ENCODE measurements at regions not wholly inside any gene's neighbourhood (a gene's known extent, or its start where the extent isn't known, plus 50 kb on each side); places are given as distances from the start of the nearest gene placed in this dataset.

GRCh38 chr4:20333141-20333715 is 81.5 kb downstream of the SLIT2 start:
- DNase-seq (ENCODE audit: low read depth), result no peak
- no peak overlapping the region for H3K4me3 ChIP-seq (ENCODE audit: low read length)
- no peak for TF ChIP-seq CTCF (conservative IDR thresholded peaks at IDR 0.05; ENCODE audit: low read length)

- DNase-seq (ENCODE audit: low read depth), result no peak
- no peak for TF ChIP-seq CTCF (conservative IDR thresholded peaks at IDR 0.05; ENCODE audit: low read length)
- H3K4me3 ChIP-seq (ENCODE audit: low read length), result no peak overlapping the region
Observed at GRCh38 chr4:20337261-20337664, 85.6 kb downstream of the SLIT2 start.

- DNase-seq (ENCODE audit: low read depth), result no peak
- no peak for TF ChIP-seq CTCF (conservative IDR thresholded peaks at IDR 0.05; ENCODE audit: low read length)
- no peak overlapping the region for H3K4me3 ChIP-seq (ENCODE audit: low read length)
Observed at GRCh38 chr4:20338841-20339240, 87.1 kb downstream of the SLIT2 start.

- TF ChIP-seq CTCF (conservative IDR thresholded peaks at IDR 0.05; ENCODE audit: low read length), result no peak
- DNase-seq (ENCODE audit: low read depth), result no peak
- no peak overlapping the region for H3K4me3 ChIP-seq (ENCODE audit: low read length)
Observed at GRCh38 chr4:20341134-20341738, 89.5 kb downstream of the SLIT2 start.

GRCh38 chr4:20347531-20347930 is 95.8 kb downstream of the SLIT2 start:
- no peak overlapping the region for H3K4me3 ChIP-seq (ENCODE audit: low read length)
- peak; percentile 23 for DNase-seq (ENCODE audit: low read depth)
- no peak for TF ChIP-seq CTCF (conservative IDR thresholded peaks at IDR 0.05; ENCODE audit: low read length)

- no peak overlapping the region for H3K4me3 ChIP-seq (ENCODE audit: low read length)
- no peak for DNase-seq (ENCODE audit: low read depth)
- no peak for TF ChIP-seq CTCF (conservative IDR thresholded peaks at IDR 0.05; ENCODE audit: low read length)
Observed at GRCh38 chr4:20348411-20348810, 96.7 kb downstream of the SLIT2 start.

- DNase-seq (ENCODE audit: low read depth), result no peak
- H3K4me3 ChIP-seq (ENCODE audit: low read length), result no peak overlapping the region
- no peak for TF ChIP-seq CTCF (conservative IDR thresholded peaks at IDR 0.05; ENCODE audit: low read length)
Observed at GRCh38 chr4:20351360-20352162, 99.9 kb downstream of the SLIT2 start.
